IMR-90 (cell line): ENCODE measurements at regions not wholly inside any gene's neighbourhood (a gene's known extent, or its start where the extent isn't known, plus 50 kb on each side); places are given as distances from the start of the nearest gene placed in this dataset.

Experiments used
- FOS ChIP-seq: fragments of 150-350 bp; IDR thresholded peaks from 2 replicates; pipeline ENCODE4 v1.6.1; 2016; ENCODE audit warnings: low read depth, low read length
- POLR2A ChIP-seq: IDR thresholded peaks from 2 replicates; pipeline ENCODE4 v1.6.1; 2012; ENCODE audit warnings: mild to moderate bottlenecking, low read depth, low read length
- RCOR1 ChIP-seq: IDR thresholded peaks from 2 replicates; pipeline ENCODE4 v1.6.1; 2012; ENCODE audit warnings: mild to moderate bottlenecking, low read length, improper control_type of control experiment; ENCODE audit not compliant: insufficient replicate concordance
- RFX5 ChIP-seq: IDR thresholded peaks from 2 replicates; pipeline ENCODE4 v1.8.0; 2012; ENCODE audit warnings: low read depth, mild to moderate bottlenecking, low read length, moderate library complexity
- SMC3 ChIP-seq: fragments of 150-350 bp; IDR thresholded peaks from 2 replicates; pipeline ENCODE4 v1.6.1; 2016; ENCODE audit warnings: low read depth, mild to moderate bottlenecking, antibody characterized with exemption, low read length, moderate library complexity
- USF2 ChIP-seq: fragments of 150-350 bp; IDR thresholded peaks from 2 replicates; pipeline ENCODE4 v1.6.1; 2017; ENCODE audit warnings: mild to moderate bottlenecking, antibody characterized with exemption, low read length, low read depth

GRCh38 chr12:72748971-72749370, 476.8 kb downstream of the TRHDE start:
- no peak for TF ChIP-seq USF2
- TF ChIP-seq POLR2A, result no peak
- no peak for TF ChIP-seq SMC3
- no peak for TF ChIP-seq RCOR1
- no peak for TF ChIP-seq RFX5
- no peak for TF ChIP-seq FOS
